Smooth muscle cell (in vitro differentiated cells): ENCODE measurements at regions not wholly inside any gene's neighbourhood (a gene's known extent, or its start where the extent isn't known, plus 50 kb on each side); places are given as distances from the start of the nearest gene placed in this dataset.

ENCODE experiments used
- DNase-seq: peaks from one replicate; lab custom pipeline; 2025; ENCODE audit not compliant: unreplicated experiment; lab: John Stamatoyannopoulos, UW
- H2AFZ ChIP-seq: fragments of 200-600 bp; sonication (generic); 2 replicates; pipeline ENCODE4 v1.6.0; 2016; ENCODE audit warnings: antibody characterized with exemption, low read depth, mild to moderate bottlenecking
- H3F3A ChIP-seq: fragments of 200-600 bp; sonication (generic); 2 replicates; pipeline ENCODE4 v1.6.0; 2017; ENCODE audit warnings: antibody characterized with exemption, low read depth
- H3K27ac ChIP-seq: fragments of 200-600 bp; sonication (generic); 2 replicates; pipeline ENCODE4 v1.5.1; 2016; ENCODE audit warnings: low read depth, mild to moderate bottlenecking
- H3K27me3 ChIP-seq: fragments of 200-600 bp; sonication (generic); 2 replicates; pipeline ENCODE4 v1.6.1; 2016; ENCODE audit warnings: low read depth, mild to moderate bottlenecking
- H3K36me3 ChIP-seq: fragments of 200-600 bp; sonication (generic); 2 replicates; pipeline ENCODE4 v1.5.1; 2016; ENCODE audit warnings: low read depth
- H3K4me1 ChIP-seq: fragments of 200-600 bp; sonication (generic); 2 replicates; pipeline ENCODE4 v1.5.1; 2016; ENCODE audit warnings: low read depth
- H3K4me2 ChIP-seq: fragments of 200-600 bp; sonication (generic); 2 replicates; pipeline ENCODE4 v1.6.0; 2016; ENCODE audit warnings: mild to moderate bottlenecking
- H3K4me3 ChIP-seq: fragments of 200-600 bp; sonication (generic); 2 replicates; pipeline ENCODE4 v1.5.1; 2016; ENCODE audit warnings: mild to moderate bottlenecking
- H3K79me2 ChIP-seq: fragments of 200-600 bp; sonication (generic); 2 replicates; pipeline ENCODE4 v1.6.0; 2016; ENCODE audit warnings: low read depth, mild to moderate bottlenecking
- H3K9ac ChIP-seq: fragments of 200-600 bp; sonication (generic); 2 replicates; pipeline ENCODE4 v1.6.0; 2016; ENCODE audit warnings: low read depth
- H3K9me3 ChIP-seq: fragments of 200-600 bp; sonication (generic); replicated peaks from 2 replicates; pipeline ENCODE4 v1.5.1; 2016; ENCODE audit warnings: low read depth
- H4K20me1 ChIP-seq: fragments of 200-600 bp; sonication (generic); 2 replicates; pipeline ENCODE4 v1.6.0; 2016; ENCODE audit warnings: low read depth
- CTCF ChIP-seq: fragments of 200-600 bp; sonication (generic); IDR thresholded peaks from 2 replicates; pipeline ENCODE4 v1.5.1; 2017; ENCODE audit warnings: borderline replicate concordance, mild to moderate bottlenecking, antibody characterized with exemption; ENCODE audit not compliant: insufficient read depth, poor library complexity, severe bottlenecking
- WGBS: methylation state at CpG from one replicate; pipeline ENCODE4 v1.1.7; 2016; ENCODE audit warnings: low lambda C conversion rate; 5-methylcytosine and 5-hydroxymethylcytosine counted together

GRCh38 chr18:59814891-59815290 lies 84.9 kb upstream of the PMAIP1 start:
- Histone ChIP-seq H3K79me2 (no peaks in the 10 kb centered on the region), H3K27me3 (peaks cover 47% of the 10 kb centered on the region), H3K9ac (no peak overlapping the region), H3K27ac (no peak overlapping the region), H2AFZ (no peak overlapping the region), H4K20me1 (no peaks in the 10 kb centered on the region), H3K4me2 (no peak overlapping the region), H3K4me3 (no peak overlapping the region), H3K4me1 (no peaks in the 10 kb centered on the region), H3K36me3 (no peaks in the 10 kb centered on the region), H3F3A (no peaks in the 10 kb centered on the region), H3K9me3 (no peaks in the 10 kb centered on the region)
- 77% methylated on average over 7 of the region's 7 CpGs for WGBS
- DNase-seq = no peak
- no peak for TF ChIP-seq CTCF

- Histone ChIP-seq H3K4me1 (no peaks in the 10 kb centered on the region), H3K79me2 (no peaks in the 10 kb centered on the region), H3K36me3 (no peaks in the 10 kb centered on the region), H4K20me1 (no peaks in the 10 kb centered on the region), H3K4me3 (no peak overlapping the region), H3K27me3 (peaks cover 49% of the 10 kb centered on the region), H3K27ac (no peak overlapping the region), H3K9me3 (no peaks in the 10 kb centered on the region), H3K9ac (no peak overlapping the region), H3F3A (no peaks in the 10 kb centered on the region), H3K4me2 (no peak overlapping the region), H2AFZ (no peak overlapping the region)
- TF ChIP-seq CTCF = no peak
- WGBS = 57% methylated on average over 1 of the region's 1 CpG
- no peak for DNase-seq
These were observed 85.9 kb upstream of the PMAIP1 start for GRCh38 chr18:59813942-59814341.

- H3F3A ChIP-seq = no peaks in the 10 kb centered on the region
- H4K20me1 ChIP-seq = no peaks in the 10 kb centered on the region
- H3K4me3 ChIP-seq = no peak overlapping the region
- DNase-seq = no peak
- H3K4me2 ChIP-seq = no peak overlapping the region
- no peak overlapping the region for H3K9ac ChIP-seq
- no peak for TF ChIP-seq CTCF
- H3K27ac ChIP-seq = no peak overlapping the region
- WGBS = 62% methylated on average over 2 of the region's 2 CpGs
- H3K4me1 ChIP-seq = no peaks in the 10 kb centered on the region
- no peaks in the 10 kb centered on the region for H3K79me2 ChIP-seq
- no peaks in the 10 kb centered on the region for H3K9me3 ChIP-seq
- H3K27me3 ChIP-seq = peaks cover 55% of the 10 kb centered on the region
- no peaks in the 10 kb centered on the region for H3K36me3 ChIP-seq
- H2AFZ ChIP-seq = no peak overlapping the region
These were observed 88.9 kb upstream of the PMAIP1 start for GRCh38 chr18:59810735-59811520.

GRCh38 chr18:59810183-59810582 lies 89.6 kb upstream of the PMAIP1 start:
- Histone ChIP-seq H3K4me1 (no peaks in the 10 kb centered on the region), H3K36me3 (no peaks in the 10 kb centered on the region), H3K79me2 (no peaks in the 10 kb centered on the region), H3K9me3 (no peaks in the 10 kb centered on the region), H3K4me3 (no peak overlapping the region), H4K20me1 (no peaks in the 10 kb centered on the region), H3K4me2 (no peak overlapping the region), H3F3A (no peaks in the 10 kb centered on the region), H3K27me3 (peaks cover 55% of the 10 kb centered on the region), H3K27ac (no peak overlapping the region), H3K9ac (no peak overlapping the region), H2AFZ (no peak overlapping the region)
- no peak for TF ChIP-seq CTCF
- 91% methylated on average over 6 of the region's 6 CpGs for WGBS
- DNase-seq = no peak
